T-helper 1 cell treated with Interleukin-12 subunit alpha and Interleukin-12 subunit beta and Interleukin-4 antibody, amounts not matched to agents 30 μg/mL and 1 μg/mL, for 36 hours (primary cell): ENCODE measurements at regions not wholly inside any gene's neighbourhood (a gene's known extent, or its start where the extent isn't known, plus 50 kb on each side); places are given as distances from the start of the nearest gene placed in this dataset.
"Not testable (repeated sequence)": the region's sequence is repeated elsewhere in the genome, so short reads cannot be mapped to it uniquely, and the experiment has no call there.

ENCODE experiments used
- H3K27ac Mint-ChIP-seq: one replicate; pipeline ENCODE4 v1.8.0; 2021; ENCODE audit warnings: mild to moderate bottlenecking, mixed read lengths
- H3K27me3 Mint-ChIP-seq: one replicate; pipeline ENCODE4 v1.8.0; 2021; ENCODE audit warnings: low read depth, mixed read lengths
- H3K36me3 Mint-ChIP-seq: one replicate; pipeline ENCODE4 v1.8.0; 2021; ENCODE audit warnings: low read depth, mixed read lengths
- H3K4me1 Mint-ChIP-seq: one replicate; pipeline ENCODE4 v1.8.0; 2021; ENCODE audit warnings: low read depth, mixed read lengths
- H3K4me3 Mint-ChIP-seq: one replicate; pipeline ENCODE4 v1.8.0; 2021; ENCODE audit warnings: mild to moderate bottlenecking, moderate library complexity, mixed read lengths
- H3K9me3 Mint-ChIP-seq: one replicate; pipeline ENCODE4 v1.8.0; 2021; ENCODE audit warnings: mixed read lengths

GRCh38 chr9:73073337-73074175 is 78.1 kb upstream of the ANXA1 start:
- H3K36me3 Mint-ChIP-seq, result no peaks in the 10 kb centered on the region
- H3K9me3 Mint-ChIP-seq, result no peaks in the 10 kb centered on the region
- H3K27ac Mint-ChIP-seq, result no peak overlapping the region
- peaks cover 23% of the 10 kb centered on the region for H3K27me3 Mint-ChIP-seq
- no peak overlapping the region for H3K4me3 Mint-ChIP-seq
- no peaks in the 10 kb centered on the region for H3K4me1 Mint-ChIP-seq

- Mint-ChIP-seq H3K4me3 (no peak overlapping the region), H3K27ac (no peak overlapping the region), H3K36me3 (no peaks in the 10 kb centered on the region), H3K27me3 (peaks cover 9% of the 10 kb centered on the region), H3K9me3 (no peaks in the 10 kb centered on the region), H3K4me1 (no peaks in the 10 kb centered on the region)
Measured at GRCh38 chr9:73067074-73067473, 84.6 kb upstream of the ANXA1 start.

GRCh38 chr9:73065439-73065838 is 86.2 kb upstream of the ANXA1 start:
- Mint-ChIP-seq H3K27ac (no peak overlapping the region), H3K36me3 (no peaks in the 10 kb centered on the region), H3K4me1 (no peaks in the 10 kb centered on the region), H3K27me3 (peaks cover 11% of the 10 kb centered on the region), H3K4me3 (no peak overlapping the region), H3K9me3 (no peaks in the 10 kb centered on the region)

GRCh38 chr9:73064315-73064714 is 87.3 kb upstream of the ANXA1 start:
- no peak overlapping the region for H3K27ac Mint-ChIP-seq
- no peaks in the 10 kb centered on the region for H3K36me3 Mint-ChIP-seq
- H3K27me3 Mint-ChIP-seq, result peaks cover 10% of the 10 kb centered on the region
- no peak overlapping the region for H3K4me3 Mint-ChIP-seq
- H3K4me1 Mint-ChIP-seq, result no peaks in the 10 kb centered on the region
- H3K9me3 Mint-ChIP-seq, result no peaks in the 10 kb centered on the region

- no peaks in the 10 kb centered on the region for H3K9me3 Mint-ChIP-seq
- no peaks in the 10 kb centered on the region for H3K36me3 Mint-ChIP-seq
- H3K27ac Mint-ChIP-seq, result no peak overlapping the region
- H3K27me3 Mint-ChIP-seq, result peaks cover 8% of the 10 kb centered on the region
- H3K4me3 Mint-ChIP-seq, result no peak overlapping the region
- no peaks in the 10 kb centered on the region for H3K4me1 Mint-ChIP-seq
Measured at GRCh38 chr9:73061146-73061545, 90.5 kb upstream of the ANXA1 start.

- Mint-ChIP-seq H3K4me3 (no peak overlapping the region), H3K36me3 (no peaks in the 10 kb centered on the region), H3K27ac (no peak overlapping the region), H3K9me3 (no peaks in the 10 kb centered on the region), H3K4me1 (no peaks in the 10 kb centered on the region), H3K27me3 (peaks cover 10% of the 10 kb centered on the region)
Measured at GRCh38 chr9:73059247-73059646, 92.4 kb upstream of the ANXA1 start.

- Mint-ChIP-seq H3K36me3 (no peaks in the 10 kb centered on the region), H3K27me3 (peaks cover 15% of the 10 kb centered on the region), H3K4me3 (no peak overlapping the region), H3K9me3 (no peaks in the 10 kb centered on the region), H3K27ac (no peak overlapping the region), H3K4me1 (no peaks in the 10 kb centered on the region)
Measured at GRCh38 chr9:73056245-73056644, 95.4 kb upstream of the ANXA1 start.

GRCh38 chr9:73054091-73054490 is 97.6 kb upstream of the ANXA1 start:
- Mint-ChIP-seq H3K9me3 (no peaks in the 10 kb centered on the region), H3K4me1 (no peaks in the 10 kb centered on the region), H3K27ac (no peak overlapping the region), H3K27me3 (peaks cover 11% of the 10 kb centered on the region), H3K36me3 (no peaks in the 10 kb centered on the region), H3K4me3 (no peak overlapping the region)

GRCh38 chr9:73053543-73053942 is 98.1 kb upstream of the ANXA1 start:
- Mint-ChIP-seq H3K4me3 (no peak overlapping the region), H3K27ac (no peak overlapping the region), H3K4me1 (no peaks in the 10 kb centered on the region), H3K9me3 (no peaks in the 10 kb centered on the region), H3K27me3 (peaks cover 12% of the 10 kb centered on the region), H3K36me3 (no peaks in the 10 kb centered on the region)

GRCh38 chr9:73050887-73051550 is 98.2 kb upstream of the ALDH1A1 start:
- H3K27ac Mint-ChIP-seq, result no peak overlapping the region
- no peaks in the 10 kb centered on the region for H3K9me3 Mint-ChIP-seq
- peaks cover 9% of the 10 kb centered on the region for H3K27me3 Mint-ChIP-seq
- no peaks in the 10 kb centered on the region for H3K4me1 Mint-ChIP-seq
- H3K4me3 Mint-ChIP-seq, result no peak overlapping the region
- H3K36me3 Mint-ChIP-seq, result no peaks in the 10 kb centered on the region

GRCh38 chr9:73050065-73050816 is 97.4 kb upstream of the ALDH1A1 start:
- Mint-ChIP-seq H3K4me1 (no peaks in the 10 kb centered on the region), H3K27ac (no peak overlapping the region), H3K36me3 (no peaks in the 10 kb centered on the region), H3K4me3 (no peak overlapping the region), H3K9me3 (no peaks in the 10 kb centered on the region), H3K27me3 (peaks cover 8% of the 10 kb centered on the region)

- no peak overlapping the region for H3K4me3 Mint-ChIP-seq
- H3K4me1 Mint-ChIP-seq, result no peaks in the 10 kb centered on the region
- H3K36me3 Mint-ChIP-seq, result no peaks in the 10 kb centered on the region
- no peak overlapping the region for H3K27ac Mint-ChIP-seq
- H3K27me3 Mint-ChIP-seq, result peaks cover 8% of the 10 kb centered on the region
- H3K9me3 Mint-ChIP-seq, result no peaks in the 10 kb centered on the region
Measured at GRCh38 chr9:73049280-73049679, 96.4 kb upstream of the ALDH1A1 start.

GRCh38 chr9:73046769-73047168 is 93.9 kb upstream of the ALDH1A1 start:
- Mint-ChIP-seq H3K27me3 (peaks cover 3% of the 10 kb centered on the region), H3K36me3 (no peaks in the 10 kb centered on the region), H3K27ac (no peak overlapping the region), H3K4me3 (no peak overlapping the region), H3K9me3 (no peaks in the 10 kb centered on the region), H3K4me1 (no peaks in the 10 kb centered on the region)

GRCh38 chr9:73044776-73045175 is 91.9 kb upstream of the ALDH1A1 start:
- not testable (repeated sequence) for H3K4me3 Mint-ChIP-seq, H3K9me3 Mint-ChIP-seq, H3K27ac Mint-ChIP-seq, H3K4me1 Mint-ChIP-seq, H3K27me3 Mint-ChIP-seq, H3K36me3 Mint-ChIP-seq

- Mint-ChIP-seq H3K4me1 (no peaks in the 10 kb centered on the region), H3K27me3 (peaks cover 9% of the 10 kb centered on the region), H3K36me3 (no peaks in the 10 kb centered on the region), H3K27ac (no peak overlapping the region), H3K4me3 (no peak overlapping the region), H3K9me3 (no peaks in the 10 kb centered on the region)
Measured at GRCh38 chr9:73042155-73042554, 89.3 kb upstream of the ALDH1A1 start.
